DMS79 (cell line): ENCODE measurements at regions not wholly inside any gene's neighbourhood (a gene's known extent, or its start where the extent isn't known, plus 50 kb on each side); places are given as distances from the start of the nearest gene placed in this dataset.
"Not testable (repeated sequence)": the region's sequence is repeated elsewhere in the genome, so short reads cannot be mapped to it uniquely, and the experiment has no call there.

ENCODE experiments used
- DNase-seq: peaks from one replicate; lab custom pipeline; 2025; lab: John Stamatoyannopoulos, UW

- DNase-seq = no peak
Observed at GRCh38 chr1:70490153-70490552, 79.1 kb downstream of the CTH start.

GRCh38 chr1:70495370-70495769 is 84.3 kb downstream of the CTH start:
- no peak for DNase-seq

GRCh38 chr1:70496181-70496580 is 85.1 kb downstream of the CTH start:
- DNase-seq = no peak

- DNase-seq = no peak
Observed at GRCh38 chr1:70497152-70497551, 86.1 kb downstream of the CTH start.

- DNase-seq = no peak
Observed at GRCh38 chr1:70498666-70499065, 87.6 kb downstream of the CTH start.

- no peak for DNase-seq
Observed at GRCh38 chr1:70499695-70500094, 88.6 kb downstream of the CTH start.

GRCh38 chr1:70503358-70503757 is 92.3 kb downstream of the CTH start:
- no peak for DNase-seq

GRCh38 chr1:70504176-70504820 is 93.2 kb downstream of the CTH start:
- no peak for DNase-seq

- DNase-seq = no peak
Observed at GRCh38 chr1:70504821-70505193, 93.7 kb downstream of the CTH start.

GRCh38 chr1:70507991-70508390 is 96.9 kb downstream of the CTH start:
- not testable (repeated sequence) for DNase-seq

GRCh38 chr1:70509996-70510876 is 99.2 kb downstream of the CTH start:
- peak; percentile 59 for DNase-seq

- no peak for DNase-seq
Observed at GRCh38 chr1:70517444-70517843, 106.4 kb downstream of the CTH start.

- DNase-seq = no peak
Observed at GRCh38 chr1:70518106-70518505, 107.0 kb downstream of the CTH start.

GRCh38 chr1:70528590-70529333 is 117.7 kb downstream of the CTH start:
- no peak for DNase-seq

- DNase-seq = no peak
Observed at GRCh38 chr1:70536708-70537366, 125.8 kb downstream of the CTH start.

- DNase-seq = no peak
Observed at GRCh38 chr1:70537788-70538187, 126.7 kb downstream of the CTH start.

- DNase-seq = no peak
Observed at GRCh38 chr1:70542030-70542429, 131.0 kb downstream of the CTH start.

GRCh38 chr1:70542856-70543255 is 131.8 kb downstream of the CTH start:
- DNase-seq = no peak

GRCh38 chr1:70546726-70547125 is 135.7 kb downstream of the CTH start:
- DNase-seq = no peak

- no peak for DNase-seq
Observed at GRCh38 chr1:70552662-70553566, 141.8 kb downstream of the CTH start.

- DNase-seq = no peak
Observed at GRCh38 chr1:70553567-70553956, 142.5 kb downstream of the CTH start.
